Activated CD4-positive, alpha-beta T cell treated with anti-CD3 and anti-CD28 coated beads for 4 hours (primary cell): ENCODE measurements at regions not wholly inside any gene's neighbourhood (a gene's known extent, or its start where the extent isn't known, plus 50 kb on each side); places are given as distances from the start of the nearest gene placed in this dataset.
"Not testable (repeated sequence)": the region's sequence is repeated elsewhere in the genome, so short reads cannot be mapped to it uniquely, and the experiment has no call there.

Source experiments
- DNase-seq, 2 donors: peaks; one replicate each; pipeline ENCODE4 v3.0.0-alpha.2; 2020

GRCh38 chr3:30475809-30476178, 130.6 kb upstream of the TGFBR2 start:
- no peak for DNase-seq

GRCh38 chr3:30476368-30477084, 129.9 kb upstream of the TGFBR2 start:
- DNase-seq = no peak

- DNase-seq = no peak
Measured at GRCh38 chr3:30477149-30477921, 129.1 kb upstream of the TGFBR2 start.

GRCh38 chr3:30479737-30480136, 126.7 kb upstream of the TGFBR2 start:
- DNase-seq = not testable (repeated sequence)

- DNase-seq = not testable (repeated sequence)
Measured at GRCh38 chr3:30480156-30480555, 126.2 kb upstream of the TGFBR2 start.

- DNase-seq = no peak
Measured at GRCh38 chr3:30480587-30480986, 125.8 kb upstream of the TGFBR2 start.

- DNase-seq = no peak
Measured at GRCh38 chr3:30481241-30481640, 125.2 kb upstream of the TGFBR2 start.

GRCh38 chr3:30484229-30484628, 122.2 kb upstream of the TGFBR2 start:
- DNase-seq = not testable (repeated sequence)

GRCh38 chr3:30486368-30486767, 120.0 kb upstream of the TGFBR2 start:
- no peak for DNase-seq

GRCh38 chr3:30488070-30488756, 118.2 kb upstream of the TGFBR2 start:
- DNase-seq = no peak

- no peak for DNase-seq
Measured at GRCh38 chr3:30492322-30493192, 113.8 kb upstream of the TGFBR2 start.

- DNase-seq = no peak
Measured at GRCh38 chr3:30493911-30494311, 112.5 kb upstream of the TGFBR2 start.

GRCh38 chr3:30495172-30496065, 111.0 kb upstream of the TGFBR2 start:
- no peak for DNase-seq

GRCh38 chr3:30496066-30496966, 110.1 kb upstream of the TGFBR2 start:
- no peak for DNase-seq

GRCh38 chr3:30498587-30498967, 107.8 kb upstream of the TGFBR2 start:
- no peak for DNase-seq

GRCh38 chr3:30500666-30501399, 105.6 kb upstream of the TGFBR2 start:
- no peak for DNase-seq

GRCh38 chr3:30501526-30501925, 104.9 kb upstream of the TGFBR2 start:
- no peak for DNase-seq

GRCh38 chr3:30502051-30502741, 104.2 kb upstream of the TGFBR2 start:
- no peak for DNase-seq

- DNase-seq = no peak
Measured at GRCh38 chr3:30502742-30503073, 103.7 kb upstream of the TGFBR2 start.
